ENCODE measurements at regions not wholly inside any gene's neighbourhood (a gene's known extent, or its start where the extent isn't known, plus 50 kb on each side); places are given as distances from the start of the nearest gene placed in this dataset.

GRCh38 chr11:119497717-119498116 is 74.7 kb upstream of the THY1 start:
- TF ChIP-seq EZH2phosphoT487 (IDR thresholded peaks at IDR 0.05; ENCODE audit: borderline replicate concordance, low read depth, low read length) = no peak
- TF ChIP-seq CTCF (conservative IDR thresholded peaks at IDR 0.05; ENCODE audit: low read length) = no peak

Measured in OCI-LY7 (cell line).